ENCODE measurements at regions not wholly inside any gene's neighbourhood (a gene's known extent, or its start where the extent isn't known, plus 50 kb on each side); places are given as distances from the start of the nearest gene placed in this dataset.

DNA sequence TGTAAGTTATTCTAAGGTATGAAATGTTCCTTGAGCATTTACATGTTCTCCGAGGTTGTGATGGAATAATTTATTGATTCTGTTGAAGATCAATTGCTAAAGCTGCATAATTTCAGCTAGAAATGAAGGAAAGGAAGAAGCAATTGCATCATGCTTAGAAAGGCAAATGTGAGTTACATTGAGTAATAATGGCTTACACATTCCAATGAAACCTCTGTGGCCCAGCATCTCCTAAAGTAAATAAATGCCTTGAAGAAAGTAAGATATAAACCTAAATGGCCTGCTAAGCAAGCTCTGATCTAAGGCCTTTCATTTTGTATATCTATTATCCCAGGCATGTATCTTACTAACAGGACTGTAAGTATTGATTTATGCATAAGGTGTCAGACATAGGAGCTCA, 677.3 kb upstream of the RGMB start:
- TF ChIP-seq, protein P1, sequence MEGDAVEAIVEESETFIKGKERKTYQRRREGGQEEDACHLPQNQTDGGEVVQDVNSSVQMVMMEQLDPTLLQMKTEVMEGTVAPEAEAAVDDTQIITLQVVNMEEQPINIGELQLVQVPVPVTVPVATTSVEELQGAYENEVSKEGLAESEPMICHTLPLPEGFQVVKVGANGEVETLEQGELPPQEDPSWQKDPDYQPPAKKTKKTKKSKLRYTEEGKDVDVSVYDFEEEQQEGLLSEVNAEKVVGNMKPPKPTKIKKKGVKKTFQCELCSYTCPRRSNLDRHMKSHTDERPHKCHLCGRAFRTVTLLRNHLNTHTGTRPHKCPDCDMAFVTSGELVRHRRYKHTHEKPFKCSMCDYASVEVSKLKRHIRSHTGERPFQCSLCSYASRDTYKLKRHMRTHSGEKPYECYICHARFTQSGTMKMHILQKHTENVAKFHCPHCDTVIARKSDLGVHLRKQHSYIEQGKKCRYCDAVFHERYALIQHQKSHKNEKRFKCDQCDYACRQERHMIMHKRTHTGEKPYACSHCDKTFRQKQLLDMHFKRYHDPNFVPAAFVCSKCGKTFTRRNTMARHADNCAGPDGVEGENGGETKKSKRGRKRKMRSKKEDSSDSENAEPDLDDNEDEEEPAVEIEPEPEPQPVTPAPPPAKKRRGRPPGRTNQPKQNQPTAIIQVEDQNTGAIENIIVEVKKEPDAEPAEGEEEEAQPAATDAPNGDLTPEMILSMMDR (conservative IDR thresholded peaks at IDR 0.05; ENCODE audit: low read depth, low read length) = no peak
- DNase-seq (ENCODE audit: low read depth) = no peak

DNA sequence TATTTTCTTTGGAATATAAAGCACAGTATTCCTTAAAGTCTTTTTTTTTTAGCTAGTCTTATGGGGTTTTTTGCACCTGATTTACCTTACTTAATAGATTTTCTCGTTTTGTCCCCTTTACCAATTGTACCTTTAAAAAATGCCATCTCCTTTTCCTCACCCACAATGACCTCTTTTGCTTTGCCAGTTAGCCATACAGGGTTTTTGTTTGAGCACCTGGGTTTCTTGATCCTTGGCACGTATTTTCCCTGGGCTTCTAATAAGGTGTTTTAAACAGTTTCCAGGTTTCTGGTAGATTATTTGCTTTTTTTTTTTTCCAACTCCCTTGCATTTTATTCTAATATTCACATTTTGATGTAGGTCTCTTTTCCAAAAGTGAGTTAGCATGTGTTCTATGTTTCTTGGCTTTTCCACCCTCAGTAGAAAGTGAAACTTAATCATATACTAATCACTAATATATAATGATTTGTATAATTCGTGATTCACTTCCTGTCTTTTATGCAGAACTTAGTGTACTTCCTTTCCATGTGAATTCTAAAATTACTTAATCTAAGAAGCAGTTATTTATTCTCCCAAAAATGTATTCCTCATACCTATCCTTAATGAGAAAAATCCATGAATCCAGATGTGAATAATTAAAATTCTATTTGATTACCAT, 673.9 kb upstream of the RGMB start:
- TF ChIP-seq, protein P1 (conservative IDR thresholded peaks at IDR 0.05; ENCODE audit: low read depth, low read length) = no peak
- no peak overlapping the region for H3K4me3 ChIP-seq (ENCODE audit: low read length)
- DNase-seq (ENCODE audit: low read depth) = no peak

More for the DNA sequence above, 677.3 kb upstream of the RGMB start:
- H3K4me3 ChIP-seq (ENCODE audit: low read length) = no peak overlapping the region

DNA sequence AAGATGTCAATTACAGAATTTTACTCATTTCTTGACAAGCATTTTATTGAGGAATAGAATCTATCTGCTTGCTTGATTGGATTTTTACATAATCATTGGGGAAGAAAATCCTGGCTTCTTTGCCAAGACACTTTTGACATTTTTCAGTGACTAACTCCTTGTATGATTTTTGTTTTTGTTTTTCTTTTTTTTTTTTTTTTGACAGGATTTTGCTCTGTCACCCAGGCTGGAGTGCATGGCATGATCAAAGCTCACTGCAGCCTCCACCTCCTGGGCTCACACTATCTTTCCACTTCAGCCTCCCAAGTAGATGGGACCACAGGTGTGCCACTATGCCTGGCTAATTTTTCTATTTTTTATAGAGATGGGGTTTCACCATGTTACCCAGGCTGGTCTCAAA, 672.3 kb upstream of the RGMB start:
- no peak overlapping the region for H3K4me3 ChIP-seq (ENCODE audit: low read length)
- no peak for DNase-seq (ENCODE audit: low read depth)
- TF ChIP-seq, protein P1 (conservative IDR thresholded peaks at IDR 0.05; ENCODE audit: low read depth, low read length) = no peak

DNA sequence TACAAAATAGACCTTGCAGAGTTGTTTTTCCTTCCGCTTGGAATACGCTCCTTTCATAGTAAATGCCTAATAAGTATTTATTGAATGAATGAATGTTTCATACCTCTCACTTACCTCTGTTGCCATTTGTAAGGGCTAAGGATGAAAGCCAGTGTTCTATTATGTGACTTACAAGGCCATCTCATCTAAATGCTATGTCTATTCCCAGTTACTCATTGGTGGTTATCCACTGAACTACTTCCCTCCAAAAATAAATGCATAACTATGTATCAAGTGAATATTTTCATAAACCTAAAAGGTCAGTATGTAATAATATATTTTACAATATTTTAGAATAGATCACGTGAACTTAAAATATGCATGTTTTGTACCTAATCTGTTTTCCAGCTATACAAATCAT, 670.5 kb upstream of the RGMB start:
- DNase-seq (ENCODE audit: low read depth) = no peak
- TF ChIP-seq, protein P1 (conservative IDR thresholded peaks at IDR 0.05; ENCODE audit: low read depth, low read length) = no peak
- no peak overlapping the region for H3K4me3 ChIP-seq (ENCODE audit: low read length)

DNA sequence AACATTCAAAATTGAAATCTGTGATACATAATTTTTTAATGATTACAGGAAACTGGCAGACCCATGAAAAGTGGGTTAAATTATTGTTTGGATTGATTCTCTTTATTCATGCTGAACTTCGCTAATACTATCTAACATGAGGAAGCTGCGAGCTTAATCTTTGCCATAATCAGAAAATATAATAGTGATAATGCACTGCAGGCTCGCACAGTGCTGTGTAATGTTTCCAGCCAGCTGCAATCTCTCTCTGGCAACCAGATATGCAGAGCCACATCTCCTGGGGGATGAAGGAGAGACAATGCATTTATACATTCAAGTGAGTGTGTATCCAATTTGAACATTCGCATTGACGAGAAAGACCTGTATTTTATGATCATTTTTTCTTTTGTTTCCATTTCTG, 669.7 kb upstream of the RGMB start:
- TF ChIP-seq, protein P1 (conservative IDR thresholded peaks at IDR 0.05; ENCODE audit: low read depth, low read length) = no peak
- no peak for DNase-seq (ENCODE audit: low read depth)
- no peak overlapping the region for H3K4me3 ChIP-seq (ENCODE audit: low read length)

DNA sequence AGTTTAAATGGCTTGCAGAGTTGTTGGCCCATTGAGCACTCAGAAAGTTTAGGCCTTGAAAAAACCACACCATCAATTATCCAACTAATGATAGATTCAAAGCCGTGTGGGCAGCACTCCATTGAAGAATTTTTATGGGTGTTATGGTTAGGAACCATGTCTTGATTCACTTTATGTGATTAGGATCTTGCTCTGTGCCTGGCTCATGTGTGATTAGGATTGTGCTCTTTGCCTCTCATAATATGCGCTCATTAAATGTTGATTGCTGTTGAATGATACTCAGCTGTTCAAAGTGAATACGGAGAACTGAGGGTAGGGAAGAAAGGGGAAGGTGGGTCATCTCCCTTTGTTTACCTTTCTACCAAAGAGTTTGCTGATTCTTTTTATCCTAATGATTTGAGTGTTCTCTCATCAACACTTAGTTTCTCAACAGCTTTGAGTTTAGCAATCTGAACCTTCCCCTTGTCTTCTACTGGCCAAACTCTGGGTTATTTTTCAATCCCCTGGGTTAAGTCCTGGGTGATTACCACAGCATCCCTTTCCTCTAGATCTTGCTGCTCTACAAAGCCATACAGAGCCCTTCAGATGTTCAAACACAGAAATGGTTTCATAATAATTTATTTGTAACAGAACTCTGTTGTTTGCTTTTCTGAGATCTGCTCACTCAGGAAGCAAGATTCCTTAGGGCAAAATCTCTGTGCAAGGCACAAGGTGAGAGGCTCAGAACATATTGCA, 668.8 kb upstream of the RGMB start:
- DNase-seq (ENCODE audit: low read depth) = no peak
- TF ChIP-seq, protein P1 (conservative IDR thresholded peaks at IDR 0.05; ENCODE audit: low read depth, low read length) = no peak

DNA sequence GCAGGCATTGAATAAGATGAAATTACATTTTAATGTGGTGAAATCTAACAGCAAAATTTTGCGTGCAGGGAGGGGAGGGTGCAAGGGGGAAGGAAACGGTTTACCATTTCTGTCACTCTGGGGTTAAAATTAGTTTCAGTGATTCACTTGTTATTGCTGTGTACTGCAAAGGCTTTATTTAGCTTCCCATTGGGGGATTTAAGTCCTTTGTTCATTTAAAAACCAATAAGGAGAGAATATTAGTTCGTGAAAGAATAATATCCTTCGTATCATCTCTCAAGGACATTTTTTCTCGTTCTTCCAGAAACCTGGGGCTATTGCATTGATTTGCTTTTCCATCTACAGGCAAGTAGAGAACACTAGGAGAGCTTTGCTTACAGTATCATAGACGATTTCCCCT, 667.8 kb upstream of the RGMB start:
- no peak overlapping the region for H3K4me3 ChIP-seq (ENCODE audit: low read length)
- TF ChIP-seq, protein P1 (conservative IDR thresholded peaks at IDR 0.05; ENCODE audit: low read depth, low read length) = no peak
- no peak for DNase-seq (ENCODE audit: low read depth)

More for the DNA sequence above, 668.8 kb upstream of the RGMB start:
- H3K4me3 ChIP-seq (ENCODE audit: low read length) = no peak overlapping the region

Data from retinal pigment epithelial cell (primary cell).